Keratinocyte (primary cell): ENCODE measurements at regions not wholly inside any gene's neighbourhood (a gene's known extent, or its start where the extent isn't known, plus 50 kb on each side); places are given as distances from the start of the nearest gene placed in this dataset.

ENCODE experiments used
- DNase-seq: peaks from one replicate; pipeline ENCODE4 v3.0.0-alpha.2; 2011; ENCODE audit warnings: low read depth, missing footprints, low spot score
- FAIRE-seq: peaks from 2 replicates; lab custom pipeline; 2011; peaks lifted over from hg19 to GRCh38; lab: Jason Lieb, UNC
- H2AFZ ChIP-seq: 2 replicates; pipeline ENCODE4 v1.6.0; 2012; ENCODE audit warnings: low read length, control low read depth, inconsistent platforms; ENCODE audit not compliant: control insufficient read depth
- H3K27ac ChIP-seq: 2 replicates; pipeline ENCODE4 v1.5.1; 2011; ENCODE audit warnings: low read length; ENCODE audit not compliant: control insufficient read depth, insufficient read depth
- H3K27me3 ChIP-seq: 3 replicates; pipeline ENCODE4 v1.6.0; 2011; ENCODE audit warnings: low read length; ENCODE audit not compliant: control insufficient read depth, insufficient read depth; ENCODE audit errors: extremely low read depth
- H3K36me3 ChIP-seq, 2 experiments: 2 replicates in 1 of 2; 3 replicates in 1 of 2; pipeline ENCODE4 v1.5.1; 2011; ENCODE audit warnings: low read length in 2 of 2, mild to moderate bottlenecking in 1 of 2; ENCODE audit not compliant: control insufficient read depth in 2 of 2, insufficient read depth in 2 of 2; ENCODE audit errors: extremely low read depth in 1 of 2
- H3K4me1 ChIP-seq: 3 replicates; pipeline ENCODE4 v1.5.1; 2011; ENCODE audit warnings: low read length; ENCODE audit not compliant: control insufficient read depth, insufficient read depth; ENCODE audit errors: extremely low read depth
- H3K4me2 ChIP-seq: 3 replicates; pipeline ENCODE4 v1.6.0; 2011; ENCODE audit warnings: low read depth, low read length; ENCODE audit not compliant: control insufficient read depth, insufficient read depth; ENCODE audit errors: extremely low read depth
- H3K4me3 ChIP-seq, 3 experiments: fragments of 200-600 bp in 1 of 3; sonication (generic) in 1 of 3; 2 replicates in 2 of 3; 3 replicates in 1 of 3; pipeline ENCODE4 v1.5.1; 2011 to 2016; ENCODE audit warnings: low read length in 3 of 3, mild to moderate bottlenecking in 3 of 3, control low read depth in 2 of 3, inconsistent platforms in 1 of 3, low read depth in 1 of 3, mixed read lengths in 1 of 3, mixed run types in 1 of 3, moderate library complexity in 1 of 3; ENCODE audit not compliant: control insufficient read depth in 2 of 3, insufficient read depth in 2 of 3; ENCODE audit errors: extremely low read depth in 1 of 3
- H3K79me2 ChIP-seq: 2 replicates; pipeline ENCODE4 v1.6.0; 2012; ENCODE audit warnings: low read length; ENCODE audit not compliant: control insufficient read depth, insufficient read depth
- H3K9ac ChIP-seq: 3 replicates; pipeline ENCODE4 v1.6.0; 2011; ENCODE audit warnings: low read length; ENCODE audit not compliant: control insufficient read depth, insufficient read depth; ENCODE audit errors: extremely low read depth
- H3K9me1 ChIP-seq: 3 replicates; pipeline ENCODE4 v1.6.0; 2011; ENCODE audit warnings: low read length; ENCODE audit not compliant: control insufficient read depth, insufficient read depth; ENCODE audit errors: extremely low read depth
- H3K9me3 ChIP-seq: 2 replicates; pipeline ENCODE4 v1.5.1; 2012; ENCODE audit warnings: low read depth, low read length; ENCODE audit not compliant: control insufficient read depth
- H4K20me1 ChIP-seq: 3 replicates; pipeline ENCODE4 v1.6.0; 2011; ENCODE audit warnings: low read length; ENCODE audit not compliant: control insufficient read depth, insufficient read depth; ENCODE audit errors: extremely low read depth
- CTCF ChIP-seq, 3 experiments: IDR thresholded peaks in 1 of 3; conservative IDR thresholded peaks in 1 of 3; optimal IDR thresholded peaks in 1 of 3; 2 replicates in 2 of 3; 3 replicates in 1 of 3; pipeline versions ENCODE3 to v1.5.1; 2011; ENCODE audit warnings: low read length in 3 of 3, mild to moderate bottlenecking in 3 of 3, moderate library complexity in 2 of 3, control low read depth in 1 of 3, inconsistent platforms in 1 of 3; ENCODE audit not compliant: insufficient read depth in 2 of 3; ENCODE audit errors: extremely low read depth in 1 of 3
- EZH2 ChIP-seq: IDR thresholded peaks from one replicate; pipeline ENCODE4 v1.6.1; 2012; ENCODE audit warnings: inconsistent platforms, mild to moderate bottlenecking, low read length, moderate library complexity
- dilution Hi-C: fragments of 300-500 bp; cut with MboI; formaldehyde crosslinking; loops from one replicate; pipeline ENCODE4 v1.7.0; 2020; ENCODE audit warnings: low sequenced_read_pairs; ENCODE audit not compliant: extremely low pct_ligation_motif_present

GRCh38 chr6:169069356-169069755 is 184.3 kb downstream of the THBS2 start:
- H3K4me1 ChIP-seq: peaks cover 12% of the 10 kb centered on the region
- H3K4me3 ChIP-seq: no peak overlapping the region
- dilution Hi-C loops: no loop called here
- FAIRE-seq (no peak), DNase-seq (no peak)
- no peaks in the 10 kb centered on the region for H4K20me1 ChIP-seq
- H3K79me2 ChIP-seq: no peaks in the 10 kb centered on the region
- TF ChIP-seq EZH2 (no peak), CTCF (optimal IDR thresholded peaks at IDR 0.05 in 1 of 3, IDR thresholded peaks at IDR 0.05 in 1 of 3, conservative IDR thresholded peaks at IDR 0.05 in 1 of 3; ENCODE audit: extremely low read depth in 1 of 3, insufficient read depth in 2 of 3, low read length in 3 of 3) (no peak)
- H3K27me3 ChIP-seq: no peaks in the 10 kb centered on the region
- H3K9me3 ChIP-seq: no peaks in the 10 kb centered on the region
- no peak overlapping the region for H2AFZ ChIP-seq
- no peak overlapping the region for H3K9ac ChIP-seq
- H3K36me3 ChIP-seq: no peaks in the 10 kb centered on the region
- no peaks in the 10 kb centered on the region for H3K9me1 ChIP-seq
- no peak overlapping the region for H3K4me2 ChIP-seq
- H3K27ac ChIP-seq: no peak overlapping the region

- TF ChIP-seq CTCF (optimal IDR thresholded peaks at IDR 0.05 in 1 of 3, IDR thresholded peaks at IDR 0.05 in 1 of 3, conservative IDR thresholded peaks at IDR 0.05 in 1 of 3; ENCODE audit: extremely low read depth in 1 of 3, insufficient read depth in 2 of 3, low read length in 3 of 3): no peak
- TF ChIP-seq EZH2: no peak
- H3K27me3 ChIP-seq: no peaks in the 10 kb centered on the region
- H3K9ac ChIP-seq: no peak overlapping the region
Measured at GRCh38 chr6:169064194-169064593, 189.5 kb downstream of the THBS2 start.

More at GRCh38 chr6:169064194-169064593, 189.5 kb downstream of the THBS2 start:
- Histone ChIP-seq H3K4me3 (no peak overlapping the region), H3K9me1 (no peaks in the 10 kb centered on the region), H3K4me1 (no peaks in the 10 kb centered on the region), H3K9me3 (no peaks in the 10 kb centered on the region), H4K20me1 (no peaks in the 10 kb centered on the region), H3K79me2 (no peaks in the 10 kb centered on the region), H3K36me3 (no peaks in the 10 kb centered on the region), H3K27ac (no peak overlapping the region), H3K4me2 (no peak overlapping the region), H2AFZ (no peak overlapping the region)
- dilution Hi-C loops: no loop called here
- DNase-seq (no peak), FAIRE-seq (no peak)
